ENCODE measurements at regions not wholly inside any gene's neighbourhood (a gene's known extent, or its start where the extent isn't known, plus 50 kb on each side); places are given as distances from the start of the nearest gene placed in this dataset.

GRCh38 chr10:120400601-120401000, 56.4 kb upstream of the PLPP4 start:
- Histone ChIP-seq H3F3A (ENCODE audit: control insufficient read depth, insufficient read depth) (no peaks in the 10 kb centered on the region), H3K9me3 (ENCODE audit: control insufficient read depth, insufficient read depth, low read length) (no peaks in the 10 kb centered on the region), H3K4me2 (ENCODE audit: low read length) (no peak overlapping the region), H3K9me2 (replicated peaks; ENCODE audit: control insufficient read depth, low read length) (no peaks in the 10 kb centered on the region), H3K4me3 (ENCODE audit: low read length) (no peak overlapping the region), H4K20me1 (ENCODE audit: control insufficient read depth, insufficient read depth, low read depth, low read length) (no peaks in the 10 kb centered on the region), H3K27ac (ENCODE audit: low read depth, low read length) (no peak overlapping the region), H3K27me3 (ENCODE audit: control insufficient read depth, low read length) (no peaks in the 10 kb centered on the region), H3K36me3 (ENCODE audit: control insufficient read depth, low read length) (no peaks in the 10 kb centered on the region), H3K4me1 (ENCODE audit: control insufficient read depth, low read length) (no peaks in the 10 kb centered on the region), H3K79me2 (ENCODE audit: control insufficient read depth, low read length) (no peaks in the 10 kb centered on the region)
- TF ChIP-seq CTCF (IDR thresholded peaks at IDR 0.05; ENCODE audit: low read depth, low read length, poor library complexity, severe bottlenecking) (no peak), EZH2phosphoT487 (IDR thresholded peaks at IDR 0.05; ENCODE audit: borderline replicate concordance, low read length) (no peak)

GRCh38 chr10:120402147-120402766, 54.8 kb upstream of the PLPP4 start:
- Histone ChIP-seq H3K9me2 (replicated peaks; ENCODE audit: control insufficient read depth, low read length) (no peaks in the 10 kb centered on the region), H3K4me3 (ENCODE audit: low read length) (no peak overlapping the region), H3K27me3 (ENCODE audit: control insufficient read depth, low read length) (no peaks in the 10 kb centered on the region), H3F3A (ENCODE audit: control insufficient read depth, insufficient read depth) (no peaks in the 10 kb centered on the region), H4K20me1 (ENCODE audit: control insufficient read depth, insufficient read depth, low read depth, low read length) (no peaks in the 10 kb centered on the region), H3K79me2 (ENCODE audit: control insufficient read depth, low read length) (no peaks in the 10 kb centered on the region), H3K27ac (ENCODE audit: low read depth, low read length) (no peak overlapping the region), H3K4me2 (ENCODE audit: low read length) (no peak overlapping the region), H3K4me1 (ENCODE audit: control insufficient read depth, low read length) (no peaks in the 10 kb centered on the region), H3K36me3 (ENCODE audit: control insufficient read depth, low read length) (no peaks in the 10 kb centered on the region), H3K9me3 (ENCODE audit: control insufficient read depth, insufficient read depth, low read length) (no peaks in the 10 kb centered on the region)
- TF ChIP-seq EZH2phosphoT487 (IDR thresholded peaks at IDR 0.05; ENCODE audit: borderline replicate concordance, low read length) (no peak), CTCF (IDR thresholded peaks at IDR 0.05; ENCODE audit: low read depth, low read length, poor library complexity, severe bottlenecking) (no peak)

GRCh38 chr10:120403109-120403508, 53.9 kb upstream of the PLPP4 start:
- no peaks in the 10 kb centered on the region for H3K9me3 ChIP-seq (ENCODE audit: control insufficient read depth, insufficient read depth, low read length)
- H3K4me3 ChIP-seq (ENCODE audit: low read length): no peak overlapping the region
- H3F3A ChIP-seq (ENCODE audit: control insufficient read depth, insufficient read depth): no peaks in the 10 kb centered on the region
- no peaks in the 10 kb centered on the region for H3K79me2 ChIP-seq (ENCODE audit: control insufficient read depth, low read length)
- no peaks in the 10 kb centered on the region for H3K27me3 ChIP-seq (ENCODE audit: control insufficient read depth, low read length)
- no peaks in the 10 kb centered on the region for H3K9me2 ChIP-seq (replicated peaks; ENCODE audit: control insufficient read depth, low read length)
- H3K27ac ChIP-seq (ENCODE audit: low read depth, low read length): no peak overlapping the region
- TF ChIP-seq EZH2phosphoT487 (IDR thresholded peaks at IDR 0.05; ENCODE audit: borderline replicate concordance, low read length): no peak
- TF ChIP-seq CTCF (IDR thresholded peaks at IDR 0.05; ENCODE audit: low read depth, low read length, poor library complexity, severe bottlenecking): no peak
- no peak overlapping the region for H3K4me2 ChIP-seq (ENCODE audit: low read length)
- no peaks in the 10 kb centered on the region for H4K20me1 ChIP-seq (ENCODE audit: control insufficient read depth, insufficient read depth, low read depth, low read length)
- no peaks in the 10 kb centered on the region for H3K36me3 ChIP-seq (ENCODE audit: control insufficient read depth, low read length)
- no peaks in the 10 kb centered on the region for H3K4me1 ChIP-seq (ENCODE audit: control insufficient read depth, low read length)
